ENCODE measurements at regions not wholly inside any gene's neighbourhood (a gene's known extent, or its start where the extent isn't known, plus 50 kb on each side); places are given as distances from the start of the nearest gene placed in this dataset.

DNA sequence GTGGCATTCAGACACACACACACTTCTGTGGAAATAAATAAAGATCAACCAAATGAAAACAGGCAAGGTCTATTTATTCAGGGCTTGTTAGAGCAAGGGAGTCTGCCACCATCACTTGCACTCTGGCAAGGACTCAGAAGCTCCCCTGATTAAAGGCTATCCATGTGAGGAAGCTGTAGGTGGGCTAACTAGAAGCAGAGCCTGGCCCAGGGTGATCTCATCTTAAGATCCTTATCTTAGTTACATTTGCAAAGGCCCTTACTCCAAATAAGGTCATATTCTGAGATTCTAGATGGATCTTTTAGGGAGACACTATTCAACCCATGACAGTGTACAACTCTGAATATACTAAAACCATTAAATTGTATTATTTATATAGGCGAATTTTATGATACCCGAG is 190.0 kb upstream of the SRD5A2 start:
- Histone ChIP-seq H3K27me3 (ENCODE audit: insufficient read depth, poor library complexity, severe bottlenecking) (no peaks in the 10 kb centered on the region), H3K27ac (replicated peaks) (no peak overlapping the region), H3K4me3 (replicated peaks; ENCODE audit: insufficient read depth, low read length) (no peak overlapping the region)
- TF ChIP-seq, protein P1, sequence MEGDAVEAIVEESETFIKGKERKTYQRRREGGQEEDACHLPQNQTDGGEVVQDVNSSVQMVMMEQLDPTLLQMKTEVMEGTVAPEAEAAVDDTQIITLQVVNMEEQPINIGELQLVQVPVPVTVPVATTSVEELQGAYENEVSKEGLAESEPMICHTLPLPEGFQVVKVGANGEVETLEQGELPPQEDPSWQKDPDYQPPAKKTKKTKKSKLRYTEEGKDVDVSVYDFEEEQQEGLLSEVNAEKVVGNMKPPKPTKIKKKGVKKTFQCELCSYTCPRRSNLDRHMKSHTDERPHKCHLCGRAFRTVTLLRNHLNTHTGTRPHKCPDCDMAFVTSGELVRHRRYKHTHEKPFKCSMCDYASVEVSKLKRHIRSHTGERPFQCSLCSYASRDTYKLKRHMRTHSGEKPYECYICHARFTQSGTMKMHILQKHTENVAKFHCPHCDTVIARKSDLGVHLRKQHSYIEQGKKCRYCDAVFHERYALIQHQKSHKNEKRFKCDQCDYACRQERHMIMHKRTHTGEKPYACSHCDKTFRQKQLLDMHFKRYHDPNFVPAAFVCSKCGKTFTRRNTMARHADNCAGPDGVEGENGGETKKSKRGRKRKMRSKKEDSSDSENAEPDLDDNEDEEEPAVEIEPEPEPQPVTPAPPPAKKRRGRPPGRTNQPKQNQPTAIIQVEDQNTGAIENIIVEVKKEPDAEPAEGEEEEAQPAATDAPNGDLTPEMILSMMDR (IDR thresholded peaks at IDR 0.05; ENCODE audit: insufficient read depth, low read length), result no peak
- TF ChIP-seq, protein P2, sequence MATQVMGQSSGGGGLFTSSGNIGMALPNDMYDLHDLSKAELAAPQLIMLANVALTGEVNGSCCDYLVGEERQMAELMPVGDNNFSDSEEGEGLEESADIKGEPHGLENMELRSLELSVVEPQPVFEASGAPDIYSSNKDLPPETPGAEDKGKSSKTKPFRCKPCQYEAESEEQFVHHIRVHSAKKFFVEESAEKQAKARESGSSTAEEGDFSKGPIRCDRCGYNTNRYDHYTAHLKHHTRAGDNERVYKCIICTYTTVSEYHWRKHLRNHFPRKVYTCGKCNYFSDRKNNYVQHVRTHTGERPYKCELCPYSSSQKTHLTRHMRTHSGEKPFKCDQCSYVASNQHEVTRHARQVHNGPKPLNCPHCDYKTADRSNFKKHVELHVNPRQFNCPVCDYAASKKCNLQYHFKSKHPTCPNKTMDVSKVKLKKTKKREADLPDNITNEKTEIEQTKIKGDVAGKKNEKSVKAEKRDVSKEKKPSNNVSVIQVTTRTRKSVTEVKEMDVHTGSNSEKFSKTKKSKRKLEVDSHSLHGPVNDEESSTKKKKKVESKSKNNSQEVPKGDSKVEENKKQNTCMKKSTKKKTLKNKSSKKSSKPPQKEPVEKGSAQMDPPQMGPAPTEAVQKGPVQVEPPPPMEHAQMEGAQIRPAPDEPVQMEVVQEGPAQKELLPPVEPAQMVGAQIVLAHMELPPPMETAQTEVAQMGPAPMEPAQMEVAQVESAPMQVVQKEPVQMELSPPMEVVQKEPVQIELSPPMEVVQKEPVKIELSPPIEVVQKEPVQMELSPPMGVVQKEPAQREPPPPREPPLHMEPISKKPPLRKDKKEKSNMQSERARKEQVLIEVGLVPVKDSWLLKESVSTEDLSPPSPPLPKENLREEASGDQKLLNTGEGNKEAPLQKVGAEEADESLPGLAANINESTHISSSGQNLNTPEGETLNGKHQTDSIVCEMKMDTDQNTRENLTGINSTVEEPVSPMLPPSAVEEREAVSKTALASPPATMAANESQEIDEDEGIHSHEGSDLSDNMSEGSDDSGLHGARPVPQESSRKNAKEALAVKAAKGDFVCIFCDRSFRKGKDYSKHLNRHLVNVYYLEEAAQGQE (IDR thresholded peaks at IDR 0.05; ENCODE audit: insufficient replicate concordance, low read depth), result no peak
- TF ChIP-seq GABPA (IDR thresholded peaks at IDR 0.05; ENCODE audit: low read depth) (no peak), POLR2AphosphoS5 (IDR thresholded peaks at IDR 0.05; ENCODE audit: low read depth) (no peak), SPI1 (IDR thresholded peaks at IDR 0.05; ENCODE audit: borderline replicate concordance, low read depth) (no peak)
- no peak for DNase-seq (ENCODE audit: low read depth in 1 of 2, low spot score in 1 of 2)

DNA sequence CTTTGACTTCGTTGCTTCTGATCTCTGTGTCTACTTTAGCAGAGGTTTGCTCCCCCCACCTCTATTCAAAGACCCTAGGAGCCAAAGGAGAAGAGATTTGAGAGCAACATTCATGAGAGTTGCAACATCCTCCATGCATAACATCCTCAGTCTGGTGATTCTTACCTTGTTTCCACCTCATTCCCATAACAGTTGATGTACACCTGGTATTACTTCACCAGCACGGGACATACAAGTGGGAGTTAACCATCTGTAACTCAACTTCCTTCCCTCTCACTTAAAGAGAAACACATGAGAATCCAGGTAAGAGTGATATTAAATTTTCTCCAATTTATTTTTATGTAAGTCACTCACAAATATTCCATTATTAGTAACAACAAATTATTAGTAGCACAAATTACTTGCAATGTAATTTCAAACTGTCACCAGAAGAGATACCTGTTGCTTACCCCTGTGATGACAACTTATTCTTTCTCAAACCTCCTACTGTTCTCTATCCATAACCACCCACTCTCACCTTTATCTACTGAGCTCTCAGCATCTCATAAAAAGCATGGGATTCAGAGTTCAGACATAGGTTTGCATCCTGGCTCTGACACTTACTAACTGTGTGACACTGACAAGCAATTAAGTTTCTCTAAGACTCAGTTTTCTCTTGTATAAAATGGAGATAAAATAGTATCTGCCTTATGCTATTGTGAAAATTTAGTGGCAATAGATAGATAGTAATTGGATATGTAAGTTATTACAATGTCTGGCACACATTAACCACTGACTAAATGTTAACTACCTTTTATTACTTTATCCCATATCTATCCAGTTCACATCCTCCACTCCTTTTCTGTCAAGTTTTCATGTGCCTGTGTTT is 184.6 kb upstream of the SRD5A2 start:
- TF ChIP-seq POLR2AphosphoS5 (IDR thresholded peaks at IDR 0.05; ENCODE audit: low read depth), result no peak
- no peak for TF ChIP-seq SPI1 (IDR thresholded peaks at IDR 0.05; ENCODE audit: borderline replicate concordance, low read depth)
- TF ChIP-seq, protein P2 (IDR thresholded peaks at IDR 0.05; ENCODE audit: insufficient replicate concordance, low read depth), result no peak
- TF ChIP-seq, protein P1 (IDR thresholded peaks at IDR 0.05; ENCODE audit: insufficient read depth, low read length), result no peak
- no peak for TF ChIP-seq GABPA (IDR thresholded peaks at IDR 0.05; ENCODE audit: low read depth)
- no peaks in the 10 kb centered on the region for H3K27me3 ChIP-seq (ENCODE audit: insufficient read depth, poor library complexity, severe bottlenecking)
- no peak for DNase-seq (ENCODE audit: low read depth in 1 of 2, low spot score in 1 of 2)
- no peak overlapping the region for H3K27ac ChIP-seq (replicated peaks)
- H3K4me3 ChIP-seq (replicated peaks; ENCODE audit: insufficient read depth, low read length), result no peak overlapping the region

DNA sequence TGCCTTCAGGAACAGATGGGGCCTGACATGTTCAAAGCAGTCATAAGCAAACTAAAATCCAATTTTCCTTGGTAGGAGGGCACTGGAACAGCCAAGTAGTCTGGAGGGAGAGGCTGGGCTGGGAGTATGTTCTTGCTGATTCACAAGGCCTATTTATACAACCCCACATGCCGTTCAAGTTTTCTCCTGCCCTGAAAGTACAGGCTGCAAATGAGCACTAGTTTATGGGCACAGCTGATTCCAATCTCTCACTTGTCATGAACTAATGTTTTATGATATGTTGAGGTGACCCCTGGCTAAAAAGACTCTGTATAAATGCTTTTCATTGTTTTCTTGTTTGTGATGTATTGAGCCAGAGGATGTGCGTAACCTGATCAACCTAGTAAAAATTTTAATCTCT is 183.4 kb upstream of the SRD5A2 start:
- no peak for TF ChIP-seq GABPA (IDR thresholded peaks at IDR 0.05; ENCODE audit: low read depth)
- no peak for TF ChIP-seq SPI1 (IDR thresholded peaks at IDR 0.05; ENCODE audit: borderline replicate concordance, low read depth)
- TF ChIP-seq POLR2AphosphoS5 (IDR thresholded peaks at IDR 0.05; ENCODE audit: low read depth), result no peak
- TF ChIP-seq, protein P2 (IDR thresholded peaks at IDR 0.05; ENCODE audit: insufficient replicate concordance, low read depth), result no peak
- TF ChIP-seq, protein P1 (IDR thresholded peaks at IDR 0.05; ENCODE audit: insufficient read depth, low read length), result no peak
- Histone ChIP-seq H3K27me3 (ENCODE audit: insufficient read depth, poor library complexity, severe bottlenecking) (no peaks in the 10 kb centered on the region), H3K27ac (replicated peaks) (no peak overlapping the region), H3K4me3 (replicated peaks; ENCODE audit: insufficient read depth, low read length) (no peak overlapping the region)
- no peak for DNase-seq (ENCODE audit: low read depth in 1 of 2, low spot score in 1 of 2)

Data from HL-60 (cell line).